Uterus (tissue), 3 donors: ENCODE measurements at regions not wholly inside any gene's neighbourhood (a gene's known extent, or its start where the extent isn't known, plus 50 kb on each side); places are given as distances from the start of the nearest gene placed in this dataset.

Experiments
- DNase-seq, 2 donors: peaks; one replicate each; pipeline ENCODE4 v3.0.0-alpha.2; 2019 to 2020
- H3K27ac ChIP-seq, 2 donors: fragments of 200-600 bp; sonication (generic); 1 replicate in 1 of 2; 2 replicates in 1 of 2; pipeline ENCODE4 v1.5.1; 2016 to 2018
- H3K27me3 ChIP-seq, 2 donors: fragments of 200-600 bp; sonication (generic); one replicate each; pipeline ENCODE4 v1.5.1; 2018 to 2019; ENCODE audit warnings: control low read depth in 1 of 2
- H3K36me3 ChIP-seq, 2 donors: fragments of 200-600 bp; sonication (generic); one replicate each; pipeline ENCODE4 v1.5.1; 2019; ENCODE audit warnings: control low read depth in 1 of 2
- H3K4me1 ChIP-seq, 2 donors: fragments of 200-600 bp; sonication (generic); one replicate each; pipeline ENCODE4 v1.5.1; 2018 to 2019; ENCODE audit warnings: control low read depth in 1 of 2
- H3K4me3 ChIP-seq, 2 donors: fragments of 200-600 bp; sonication (generic); 1 replicate in 1 of 2; 2 replicates in 1 of 2; pipeline ENCODE4 v1.5.1; 2018 to 2019; ENCODE audit warnings: mild to moderate bottlenecking in 1 of 2
- H3K9me3 ChIP-seq, 2 donors: fragments of 200-600 bp; sonication (generic); one replicate each; pipeline ENCODE4 v1.5.1; 2019; ENCODE audit warnings: control low read depth in 1 of 2
- CTCF ChIP-seq, 4 experiments: fragments of 200-600 bp in 2 of 4; fragments of 450-650 bp in 2 of 4; sonication (generic) in 2 of 4; IDR thresholded peaks; one replicate each; pipeline ENCODE4 v1.5.1; 2016 to 2019; ENCODE audit warnings: antibody characterized with exemption in 4 of 4, mild to moderate bottlenecking in 2 of 4, moderate library complexity in 1 of 4
- POLR2A ChIP-seq, 2 donors: fragments of 450-650 bp; IDR thresholded peaks; one replicate each; pipeline ENCODE4 v1.6.1; 2016; ENCODE audit warnings: antibody characterized with exemption in 2 of 2, mild to moderate bottlenecking in 1 of 2, moderate library complexity in 1 of 2
- intact Hi-C: fragments of 100-400 bp; cut with DNase I; formaldehyde crosslinking; loops from one replicate; pipeline ENCODE4 v1.15.1; 2023; ENCODE audit warnings: low total_unique reads
- donor health status: DM: yes; HTN: yes; CAD: no.

GRCh38 chr4:129335276-129335675, 239.3 kb downstream of the C4orf33 start:
- Histone ChIP-seq H3K27me3 (no peaks in the 10 kb centered on the region), H3K36me3 (no peaks in the 10 kb centered on the region), H3K27ac (no peak overlapping the region), H3K4me1 (no peaks in the 10 kb centered on the region), H3K4me3 (no peak overlapping the region), H3K9me3 (no peaks in the 10 kb centered on the region)
- intact Hi-C loops, result no loop called here
- no peak for DNase-seq
- TF ChIP-seq POLR2A (IDR thresholded peaks at IDR 0.05) (no peak), CTCF (IDR thresholded peaks at IDR 0.05) (no peak)

DNA sequence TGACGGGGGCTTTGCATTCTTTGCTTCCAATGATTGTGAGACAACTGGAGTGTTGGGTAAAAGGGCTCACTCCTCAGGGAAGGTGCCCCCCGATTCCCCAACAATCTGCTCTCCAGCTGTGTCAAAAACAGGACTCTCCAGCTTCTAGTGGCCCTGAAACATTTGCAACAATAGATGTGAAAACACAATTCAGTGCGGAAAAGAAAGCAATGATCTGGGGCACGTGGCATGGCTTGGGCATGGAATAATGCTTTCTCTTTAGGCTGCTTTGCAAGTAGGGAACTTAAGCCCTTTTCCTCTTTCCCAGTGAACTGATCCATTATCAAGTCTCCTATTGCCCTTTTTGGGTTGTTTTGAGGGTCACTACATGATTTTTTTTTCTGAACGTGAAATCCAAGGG, 239.9 kb downstream of the C4orf33 start:
- Histone ChIP-seq H3K4me3 (no peak overlapping the region), H3K4me1 (no peaks in the 10 kb centered on the region), H3K27ac (no peak overlapping the region), H3K36me3 (no peaks in the 10 kb centered on the region), H3K27me3 (no peaks in the 10 kb centered on the region), H3K9me3 (no peaks in the 10 kb centered on the region)
- intact Hi-C loops, result no loop called here
- DNase-seq, result no peak
- TF ChIP-seq CTCF (IDR thresholded peaks at IDR 0.05) (no peak), POLR2A (IDR thresholded peaks at IDR 0.05) (no peak)

GRCh38 chr4:129336457-129337227, 240.7 kb downstream of the C4orf33 start:
- TF ChIP-seq POLR2A (IDR thresholded peaks at IDR 0.05), result no peak
- TF ChIP-seq CTCF (IDR thresholded peaks at IDR 0.05), result no peak
- Histone ChIP-seq H3K27ac (no peak overlapping the region), H3K36me3 (no peaks in the 10 kb centered on the region), H3K9me3 (no peaks in the 10 kb centered on the region), H3K4me3 (no peak overlapping the region), H3K27me3 (no peaks in the 10 kb centered on the region), H3K4me1 (no peaks in the 10 kb centered on the region)
- DNase-seq, result no peak
- intact Hi-C loops, result no loop called here

DNA sequence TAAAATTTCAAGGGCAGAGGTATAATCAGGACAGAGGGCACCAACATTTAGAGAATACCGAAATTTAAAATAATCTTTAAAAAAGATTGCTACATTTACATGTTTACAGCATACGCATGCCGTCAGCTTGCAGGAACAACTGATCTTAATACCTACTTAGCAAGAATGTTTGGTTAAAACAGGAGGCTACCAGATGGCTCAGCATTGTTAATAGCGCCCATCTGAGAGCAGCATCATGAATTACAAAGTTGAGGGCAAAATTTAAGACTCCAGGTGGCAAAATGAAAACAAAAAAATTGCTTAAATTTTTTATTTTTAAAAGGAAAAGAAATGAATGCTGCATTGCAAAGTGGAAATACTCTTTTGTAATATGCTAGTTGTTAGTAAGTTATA, 241.3 kb downstream of the C4orf33 start:
- intact Hi-C loops, result no loop called here
- Histone ChIP-seq H3K27me3 (no peaks in the 10 kb centered on the region), H3K4me1 (no peaks in the 10 kb centered on the region), H3K36me3 (no peaks in the 10 kb centered on the region), H3K9me3 (no peaks in the 10 kb centered on the region), H3K4me3 (no peak overlapping the region), H3K27ac (no peak overlapping the region)
- DNase-seq, result no peak
- TF ChIP-seq POLR2A (IDR thresholded peaks at IDR 0.05), result no peak
- TF ChIP-seq CTCF (IDR thresholded peaks at IDR 0.05), result no peak

DNA sequence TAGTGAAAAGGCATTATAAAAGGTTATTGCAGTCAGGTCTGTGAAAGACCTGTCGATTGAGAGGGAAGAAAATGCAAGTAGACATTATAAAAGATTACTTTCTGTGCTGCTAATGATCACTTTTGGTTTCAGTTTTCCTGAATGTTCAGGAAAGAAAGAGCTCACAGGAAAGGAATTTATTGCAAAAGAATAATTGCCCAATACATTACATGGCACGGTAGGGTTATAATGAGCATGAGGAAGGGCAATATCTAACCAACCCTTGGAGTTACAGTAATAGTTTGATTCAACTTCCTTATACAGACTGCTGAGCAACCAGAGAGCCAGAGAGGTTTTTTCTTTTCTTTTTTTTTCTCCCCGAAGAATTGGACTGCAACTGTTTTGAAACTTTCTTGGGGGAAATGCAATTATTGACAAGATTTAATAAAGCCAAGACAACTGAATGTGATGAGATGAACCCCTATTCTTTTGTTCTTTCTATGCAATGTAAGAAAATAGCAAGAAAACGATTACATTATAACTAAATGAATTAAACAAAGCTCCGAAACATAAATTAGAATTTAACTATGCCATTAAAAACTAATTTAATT, 247.0 kb downstream of the C4orf33 start:
- no peaks in the 10 kb centered on the region for H3K4me1 ChIP-seq
- H3K27me3 ChIP-seq, result no peaks in the 10 kb centered on the region
- H3K36me3 ChIP-seq, result no peaks in the 10 kb centered on the region
- TF ChIP-seq CTCF (IDR thresholded peaks at IDR 0.05) (no peak), POLR2A (IDR thresholded peaks at IDR 0.05) (no peak)
- intact Hi-C loops, result no loop called here
- no peaks in the 10 kb centered on the region for H3K9me3 ChIP-seq
- no peak overlapping the region for H3K27ac ChIP-seq
- DNase-seq, result no peak
- H3K4me3 ChIP-seq, result no peak overlapping the region
